ENCODE measurements at regions not wholly inside any gene's neighbourhood (a gene's known extent, or its start where the extent isn't known, plus 50 kb on each side); places are given as distances from the start of the nearest gene placed in this dataset. TPM values are rescaled to one million over a fixed set of nuclear protein-coding genes. Genes with fewer than 3 reads are reported as not detected.

Small RNA genes in the stretch of these regions (microRNA-seq; reads per million reads assigned to microRNA genes)
- not detected for gene MIR1263 (ENCODE audit: borderline microRNAs expressed, borderline number of aligned reads, borderline replicate concordance)
